Hepatocyte (in vitro differentiated cells): ENCODE measurements at regions not wholly inside any gene's neighbourhood (a gene's known extent, or its start where the extent isn't known, plus 50 kb on each side); places are given as distances from the start of the nearest gene placed in this dataset.

Source experiments
- DNase-seq: peaks from one replicate; pipeline ENCODE4 v3.0.0-alpha.2; 2016; ENCODE audit warnings: low spot score
- H2AFZ ChIP-seq: fragments of 200-600 bp; sonication (generic); 2 replicates; pipeline ENCODE4 v1.6.0; 2016; ENCODE audit warnings: antibody characterized with exemption, mild to moderate bottlenecking
- H3K27ac ChIP-seq: fragments of 200-600 bp; sonication (generic); 2 replicates; pipeline ENCODE4 v1.5.1; 2016; ENCODE audit warnings: mild to moderate bottlenecking
- H3K27me3 ChIP-seq: fragments of 200-600 bp; sonication (generic); 2 replicates; pipeline ENCODE4 v1.6.1; 2016
- H3K36me3 ChIP-seq: fragments of 200-600 bp; sonication (generic); replicated peaks from 2 replicates; pipeline ENCODE4 v1.5.1; 2016; ENCODE audit warnings: low read depth; ENCODE audit not compliant: insufficient read depth
- H3K4me1 ChIP-seq: fragments of 200-600 bp; sonication (generic); 2 replicates; pipeline ENCODE4 v1.5.1; 2016; ENCODE audit warnings: mild to moderate bottlenecking, moderate library complexity; ENCODE audit not compliant: insufficient read depth
- H3K4me2 ChIP-seq: fragments of 200-600 bp; sonication (generic); 2 replicates; pipeline ENCODE4 v1.6.0; 2016
- H3K4me3 ChIP-seq: fragments of 200-600 bp; sonication (generic); 2 replicates; pipeline ENCODE4 v1.5.1; 2016; ENCODE audit warnings: mild to moderate bottlenecking
- H3K79me2 ChIP-seq: fragments of 200-600 bp; sonication (generic); 2 replicates; pipeline ENCODE4 v1.6.0; 2017; ENCODE audit warnings: mild to moderate bottlenecking
- H3K9me2 ChIP-seq: fragments of 200-600 bp; sonication (generic); replicated peaks from 2 replicates; pipeline ENCODE4 v1.6.0; 2017; ENCODE audit warnings: mild to moderate bottlenecking; ENCODE audit not compliant: insufficient read depth
- H3K9me3 ChIP-seq: fragments of 200-600 bp; sonication (generic); 2 replicates; pipeline ENCODE4 v1.5.1; 2016; ENCODE audit warnings: low read depth, mild to moderate bottlenecking
- H4K20me1 ChIP-seq: fragments of 200-600 bp; sonication (generic); 2 replicates; pipeline ENCODE4 v1.6.0; 2016; ENCODE audit warnings: mild to moderate bottlenecking; ENCODE audit not compliant: insufficient read depth, poor library complexity, severe bottlenecking
- CTCF ChIP-seq: fragments of 200-600 bp; sonication (generic); IDR thresholded peaks from 2 replicates; pipeline ENCODE4 v1.5.1; 2016; ENCODE audit warnings: antibody characterized with exemption, mild to moderate bottlenecking; ENCODE audit not compliant: poor library complexity
- EZH2 ChIP-seq: fragments of 200-600 bp; sonication (generic); IDR thresholded peaks from 2 replicates; pipeline ENCODE4 v1.6.1; 2016; ENCODE audit warnings: antibody characterized with exemption, mild to moderate bottlenecking, borderline replicate concordance
- EZH2phosphoT487 ChIP-seq: fragments of 200-600 bp; sonication (generic); IDR thresholded peaks from one replicate; pipeline ENCODE4 v1.6.1; 2018; ENCODE audit warnings: antibody characterized with exemption, mild to moderate bottlenecking, low read depth, moderate library complexity; ENCODE audit not compliant: unreplicated experiment, severe bottlenecking
- WGBS: methylation state at CpG from one replicate; pipeline ENCODE4 v1.1.6; 2016; ENCODE audit warnings: low lambda C conversion rate; ENCODE audit errors: missing lambda C conversion rate; 5-methylcytosine and 5-hydroxymethylcytosine counted together

GRCh38 chr5:20500546-20500945 is 512.5 kb upstream of the CDH18 start:
- TF ChIP-seq CTCF (no peak), EZH2 (no peak), EZH2phosphoT487 (no peak)
- no peaks in the 10 kb centered on the region for H3K27me3 ChIP-seq
- no peak overlapping the region for H3K4me3 ChIP-seq
- H3K4me1 ChIP-seq: no peaks in the 10 kb centered on the region
- no peaks in the 10 kb centered on the region for H3K79me2 ChIP-seq
- WGBS: 59% methylated on average over 2 of the region's 2 CpGs
- DNase-seq: no peak
- no peak overlapping the region for H3K27ac ChIP-seq
- H3K36me3 ChIP-seq: no peaks in the 10 kb centered on the region
- H3K4me2 ChIP-seq: no peak overlapping the region
- H3K9me3 ChIP-seq: no peaks in the 10 kb centered on the region
- no peak overlapping the region for H2AFZ ChIP-seq
- no peaks in the 10 kb centered on the region for H4K20me1 ChIP-seq
- no peaks in the 10 kb centered on the region for H3K9me2 ChIP-seq

GRCh38 chr5:20498926-20499325 is 510.9 kb upstream of the CDH18 start:
- H4K20me1 ChIP-seq: no peaks in the 10 kb centered on the region
- 80% methylated on average over 3 of the region's 3 CpGs for WGBS
- no peak for DNase-seq
- no peak overlapping the region for H3K4me3 ChIP-seq
- H3K79me2 ChIP-seq: no peaks in the 10 kb centered on the region
- no peaks in the 10 kb centered on the region for H3K4me1 ChIP-seq
- H3K27ac ChIP-seq: no peak overlapping the region
- no peaks in the 10 kb centered on the region for H3K9me3 ChIP-seq
- TF ChIP-seq EZH2 (no peak), CTCF (no peak), EZH2phosphoT487 (no peak)
- H3K9me2 ChIP-seq: no peaks in the 10 kb centered on the region
- H3K27me3 ChIP-seq: no peaks in the 10 kb centered on the region
- H3K36me3 ChIP-seq: no peaks in the 10 kb centered on the region
- H3K4me2 ChIP-seq: no peak overlapping the region
- no peak overlapping the region for H2AFZ ChIP-seq

GRCh38 chr5:20498102-20498501 is 510.1 kb upstream of the CDH18 start:
- DNase-seq: no peak
- Histone ChIP-seq H2AFZ (no peak overlapping the region), H3K36me3 (no peaks in the 10 kb centered on the region), H3K9me2 (no peaks in the 10 kb centered on the region), H3K4me3 (no peak overlapping the region), H3K9me3 (no peaks in the 10 kb centered on the region), H3K4me1 (no peaks in the 10 kb centered on the region), H3K27ac (no peak overlapping the region), H3K4me2 (no peak overlapping the region), H3K79me2 (no peaks in the 10 kb centered on the region), H4K20me1 (no peaks in the 10 kb centered on the region), H3K27me3 (no peaks in the 10 kb centered on the region)
- 85% methylated on average over 1 of the region's 1 CpG for WGBS
- TF ChIP-seq CTCF: no peak
- no peak for TF ChIP-seq EZH2

- Histone ChIP-seq H3K27ac (no peak overlapping the region), H3K27me3 (no peaks in the 10 kb centered on the region), H4K20me1 (no peaks in the 10 kb centered on the region), H3K9me2 (no peaks in the 10 kb centered on the region), H3K9me3 (no peaks in the 10 kb centered on the region), H2AFZ (no peak overlapping the region), H3K36me3 (no peaks in the 10 kb centered on the region), H3K4me2 (no peak overlapping the region), H3K4me3 (no peak overlapping the region), H3K4me1 (no peaks in the 10 kb centered on the region), H3K79me2 (no peaks in the 10 kb centered on the region)
- DNase-seq: no peak
- TF ChIP-seq CTCF (no peak), EZH2phosphoT487 (no peak), EZH2 (no peak)
- WGBS: 69% methylated on average over 2 of the region's 2 CpGs
These were observed 509.4 kb upstream of the CDH18 start for GRCh38 chr5:20497356-20497755.
